ENCODE measurements at regions not wholly inside any gene's neighbourhood (a gene's known extent, or its start where the extent isn't known, plus 50 kb on each side); places are given as distances from the start of the nearest gene placed in this dataset.

DNA sequence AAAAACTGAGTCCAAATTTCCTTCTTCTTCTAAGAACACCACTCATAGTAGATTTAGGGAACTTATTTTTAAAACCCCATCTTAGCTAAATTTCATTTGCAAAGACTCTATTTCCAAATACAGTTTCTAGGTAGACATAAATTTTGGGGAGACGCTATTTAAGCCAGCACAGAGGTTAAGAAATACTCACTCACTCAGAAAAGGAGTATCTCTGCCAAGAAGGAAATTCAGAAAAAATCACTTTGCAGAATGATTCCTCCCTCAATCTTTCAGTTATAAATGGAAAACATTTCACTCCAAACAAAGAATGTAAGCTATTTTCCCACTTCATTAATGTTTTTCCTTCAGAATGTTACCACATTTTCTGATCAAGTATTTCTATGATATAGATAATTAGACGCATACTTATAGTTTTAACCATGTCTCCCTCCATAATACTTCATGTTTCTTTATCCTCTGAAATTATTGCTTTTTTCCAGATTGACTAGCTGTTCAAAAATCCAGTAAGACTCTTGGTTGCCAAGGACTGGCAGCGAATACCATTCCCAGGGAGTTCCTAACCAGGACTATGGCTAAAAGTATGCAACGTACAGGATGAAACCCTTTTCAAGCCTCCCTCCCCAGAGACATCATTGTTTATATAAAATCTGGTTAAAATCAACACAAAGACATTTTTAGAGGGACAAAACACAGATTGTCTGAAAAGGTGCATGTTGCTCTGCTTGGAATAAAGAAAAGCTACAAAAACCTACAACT lies 52.5 kb upstream of the RXFP2 start:
- TF ChIP-seq TEAD4 (IDR thresholded peaks at IDR 0.05) (no peak), FOXM1 (IDR thresholded peaks at IDR 0.05; ENCODE audit: borderline replicate concordance, low read depth) (no peak), EP300 (IDR thresholded peaks at IDR 0.05; ENCODE audit: borderline replicate concordance) (no peak), TCF12 (IDR thresholded peaks at IDR 0.05; ENCODE audit: low read depth) (no peak), ZBTB7A (IDR thresholded peaks at IDR 0.05; ENCODE audit: low read depth) (no peak), RAD21 (IDR thresholded peaks at IDR 0.05; ENCODE audit: low read depth) (no peak), CEBPB (IDR thresholded peaks at IDR 0.05) (no peak), NFIC (IDR thresholded peaks at IDR 0.05) (no peak), CREB1 (IDR thresholded peaks at IDR 0.05; ENCODE audit: low read depth) (no peak)
- TF ChIP-seq, protein P1, sequence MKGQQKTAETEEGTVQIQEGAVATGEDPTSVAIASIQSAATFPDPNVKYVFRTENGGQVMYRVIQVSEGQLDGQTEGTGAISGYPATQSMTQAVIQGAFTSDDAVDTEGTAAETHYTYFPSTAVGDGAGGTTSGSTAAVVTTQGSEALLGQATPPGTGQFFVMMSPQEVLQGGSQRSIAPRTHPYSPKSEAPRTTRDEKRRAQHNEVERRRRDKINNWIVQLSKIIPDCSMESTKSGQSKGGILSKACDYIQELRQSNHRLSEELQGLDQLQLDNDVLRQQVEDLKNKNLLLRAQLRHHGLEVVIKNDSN (IDR thresholded peaks at IDR 0.05), result no peak
- TF ChIP-seq, protein P2, sequence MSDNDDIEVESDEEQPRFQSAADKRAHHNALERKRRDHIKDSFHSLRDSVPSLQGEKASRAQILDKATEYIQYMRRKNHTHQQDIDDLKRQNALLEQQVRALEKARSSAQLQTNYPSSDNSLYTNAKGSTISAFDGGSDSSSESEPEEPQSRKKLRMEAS (IDR thresholded peaks at IDR 0.05), result no peak
- TF ChIP-seq, protein P3, sequence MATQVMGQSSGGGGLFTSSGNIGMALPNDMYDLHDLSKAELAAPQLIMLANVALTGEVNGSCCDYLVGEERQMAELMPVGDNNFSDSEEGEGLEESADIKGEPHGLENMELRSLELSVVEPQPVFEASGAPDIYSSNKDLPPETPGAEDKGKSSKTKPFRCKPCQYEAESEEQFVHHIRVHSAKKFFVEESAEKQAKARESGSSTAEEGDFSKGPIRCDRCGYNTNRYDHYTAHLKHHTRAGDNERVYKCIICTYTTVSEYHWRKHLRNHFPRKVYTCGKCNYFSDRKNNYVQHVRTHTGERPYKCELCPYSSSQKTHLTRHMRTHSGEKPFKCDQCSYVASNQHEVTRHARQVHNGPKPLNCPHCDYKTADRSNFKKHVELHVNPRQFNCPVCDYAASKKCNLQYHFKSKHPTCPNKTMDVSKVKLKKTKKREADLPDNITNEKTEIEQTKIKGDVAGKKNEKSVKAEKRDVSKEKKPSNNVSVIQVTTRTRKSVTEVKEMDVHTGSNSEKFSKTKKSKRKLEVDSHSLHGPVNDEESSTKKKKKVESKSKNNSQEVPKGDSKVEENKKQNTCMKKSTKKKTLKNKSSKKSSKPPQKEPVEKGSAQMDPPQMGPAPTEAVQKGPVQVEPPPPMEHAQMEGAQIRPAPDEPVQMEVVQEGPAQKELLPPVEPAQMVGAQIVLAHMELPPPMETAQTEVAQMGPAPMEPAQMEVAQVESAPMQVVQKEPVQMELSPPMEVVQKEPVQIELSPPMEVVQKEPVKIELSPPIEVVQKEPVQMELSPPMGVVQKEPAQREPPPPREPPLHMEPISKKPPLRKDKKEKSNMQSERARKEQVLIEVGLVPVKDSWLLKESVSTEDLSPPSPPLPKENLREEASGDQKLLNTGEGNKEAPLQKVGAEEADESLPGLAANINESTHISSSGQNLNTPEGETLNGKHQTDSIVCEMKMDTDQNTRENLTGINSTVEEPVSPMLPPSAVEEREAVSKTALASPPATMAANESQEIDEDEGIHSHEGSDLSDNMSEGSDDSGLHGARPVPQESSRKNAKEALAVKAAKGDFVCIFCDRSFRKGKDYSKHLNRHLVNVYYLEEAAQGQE (IDR thresholded peaks at IDR 0.05; ENCODE audit: low read depth), result no peak
